Motor neuron (in vitro differentiated cells): ENCODE measurements at regions not wholly inside any gene's neighbourhood (a gene's known extent, or its start where the extent isn't known, plus 50 kb on each side); places are given as distances from the start of the nearest gene placed in this dataset.

Experiments
- ATAC-seq, 8 experiments: fragments of 200-7000 bp; cut with Tn5 transposase; replicated peaks in 6 of 8; 2 replicates each; pipeline ENCODE4 v1.8.0; 2021; ENCODE audit warnings: mild to moderate bottlenecking in 8 of 8, moderate library complexity in 8 of 8
- H3K27ac ChIP-seq, 2 donors: fragments of 250-450 bp; sonication (Bioruptor Pico); 2 replicates each; pipeline ENCODE4 v1.9.0; 2021; ENCODE audit warnings: antibody characterized with exemption in 2 of 2, mild to moderate bottlenecking in 2 of 2, moderate library complexity in 1 of 2
- H3K4me1 ChIP-seq, 2 donors: fragments of 250-450 bp; sonication (Bioruptor Pico); replicated peaks in 1 of 2; 2 replicates each; pipeline ENCODE4 v1.6.1; 2021; ENCODE audit warnings: antibody characterized with exemption in 2 of 2, mild to moderate bottlenecking in 2 of 2, moderate library complexity in 1 of 2
- H3K4me3 ChIP-seq, 5 donors: fragments of 250-450 bp; sonication (Bioruptor Pico); 2 replicates each; pipeline ENCODE4 v1.9.0; 2021; ENCODE audit warnings: antibody characterized with exemption in 5 of 5, mild to moderate bottlenecking in 5 of 5, moderate library complexity in 4 of 5
- WGBS, 10 experiments: fragments of 450-650 bp; shearing (Covaris generic); methylation state at CpG; one replicate each; pipeline ENCODE4 v1.0.0; 2022; 5-methylcytosine and 5-hydroxymethylcytosine counted together
- in situ Hi-C, 9 experiments: fragments of 400-800 bp; cut with MboI; loops; one replicate each; pipeline ENCODE4 v1.15.0; 2021; ENCODE audit warnings: low sequenced_read_pairs in 9 of 9, low pct_unique_long_range_greater_than_20kb in 2 of 9; ENCODE audit not compliant: unreplicated experiment in 9 of 9

- Histone ChIP-seq H3K4me1 (no peaks in the 10 kb centered on the region), H3K4me3 (no peak overlapping the region), H3K27ac (no peak overlapping the region)
- ATAC-seq, result no peak
- in situ Hi-C loops, result no loop called here
- WGBS, 10 experiments, result 20 to 80% (median 52%) methylated on average over 1 to 3 of the region's 3 CpGs; no CpG with 5 or more reads in 2 of the 10 experiments
These were observed 51.7 kb upstream of the COL8A1 start for GRCh38 chr3:99586701-99587100.

- ATAC-seq, result no peak
- H3K4me1 ChIP-seq, result no peaks in the 10 kb centered on the region
- 20 to 85% (median 63%) methylated on average over 1 to 3 of the region's 3 CpGs; no CpG with 5 or more reads in 2 of the 10 experiments for WGBS, 10 experiments
These were observed 58.4 kb upstream of the COL8A1 start for GRCh38 chr3:99579965-99580364.

GRCh38 chr3:99579246-99579645, 59.1 kb upstream of the COL8A1 start:
- Histone ChIP-seq H3K4me3 (no peak overlapping the region), H3K4me1 (no peaks in the 10 kb centered on the region), H3K27ac (no peak overlapping the region)
- in situ Hi-C loops, result no loop called here
- 58 to 85% (median 75%) methylated on average over 3 to 4 of the region's 4 CpGs; no CpG with 5 or more reads in 1 of the 10 experiments for WGBS, 10 experiments
- ATAC-seq, result peak in 1 of 8 experiments; percentile 23

More at GRCh38 chr3:99579965-99580364, 58.4 kb upstream of the COL8A1 start:
- Histone ChIP-seq H3K27ac (no peak overlapping the region), H3K4me3 (no peak overlapping the region)
- in situ Hi-C loops, result no loop called here

- H3K4me1 ChIP-seq, result no peaks in the 10 kb centered on the region
- no peak overlapping the region for H3K4me3 ChIP-seq
- in situ Hi-C loops, result no loop called here
- no peak for ATAC-seq
- no peak overlapping the region for H3K27ac ChIP-seq
- 63 to 100% (median 100%) methylated on average over 1 of the region's 1 CpG; no CpG with 5 or more reads in 2 of the 10 experiments for WGBS, 10 experiments
These were observed 59.9 kb upstream of the COL8A1 start for GRCh38 chr3:99578339-99578970.

GRCh38 chr3:99576904-99577559, 61.4 kb upstream of the COL8A1 start:
- Histone ChIP-seq H3K4me3 (no peak overlapping the region), H3K27ac (no peak overlapping the region), H3K4me1 (no peaks in the 10 kb centered on the region)
- in situ Hi-C loops, result no loop called here
- WGBS, 10 experiments, result 13 to 92% (median 67%) methylated on average over 2 to 4 of the region's 4 CpGs
- no peak for ATAC-seq

GRCh38 chr3:99575683-99576082, 62.7 kb upstream of the COL8A1 start:
- no peak for ATAC-seq
- Histone ChIP-seq H3K4me1 (no peaks in the 10 kb centered on the region), H3K4me3 (no peak overlapping the region), H3K27ac (no peak overlapping the region)
- in situ Hi-C loops, result no loop called here
- 71 to 94% (median 77%) methylated on average over 1 to 2 of the region's 2 CpGs for WGBS, 10 experiments

- Histone ChIP-seq H3K27ac (no peak overlapping the region), H3K4me1 (no peaks in the 10 kb centered on the region), H3K4me3 (no peak overlapping the region)
- ATAC-seq, result peak in 2 of 8 experiments; percentile 59 to 80
- in situ Hi-C loops, result no loop called here
- WGBS, 10 experiments, result 10 to 93% (median 55%) methylated on average over 1 of the region's 1 CpG; no CpG with 5 or more reads in 4 of the 10 experiments
These were observed 68.3 kb upstream of the COL8A1 start for GRCh38 chr3:99570061-99570460.

GRCh38 chr3:99568663-99569335, 69.6 kb upstream of the COL8A1 start:
- Histone ChIP-seq H3K4me3 (no peak overlapping the region), H3K27ac (no peak overlapping the region), H3K4me1 (no peaks in the 10 kb centered on the region)
- peak in 2 of 8 experiments; percentile 67 to 94 for ATAC-seq
- in situ Hi-C loops, result no loop called here
- WGBS, 10 experiments, result 0 to 83% (median 0%) methylated on average over 1 of the region's 1 CpG; no CpG with 5 or more reads in 3 of the 10 experiments

GRCh38 chr3:99565331-99565730, 73.1 kb upstream of the COL8A1 start:
- Histone ChIP-seq H3K27ac (no peak overlapping the region), H3K4me3 (no peak overlapping the region), H3K4me1 (no peaks in the 10 kb centered on the region)
- in situ Hi-C loops, result no loop called here
- 11 to 100% (median 81%) methylated on average over 1 to 3 of the region's 3 CpGs for whole genome bisulfite sequencing, 10 experiments
- ATAC-seq, result no peak

GRCh38 chr3:99562990-99563607, 75.3 kb upstream of the COL8A1 start:
- 0 to 100% (median 43%) methylated on average over 1 of the region's 1 CpG; no CpG with 5 or more reads in 3 of the 10 experiments for WGBS, 10 experiments
- Histone ChIP-seq H3K4me3 (no peak overlapping the region), H3K27ac (no peak overlapping the region), H3K4me1 (no peaks in the 10 kb centered on the region)
- ATAC-seq, result no peak
- in situ Hi-C loops, result no loop called here

GRCh38 chr3:99562138-99562537, 76.3 kb upstream of the COL8A1 start:
- ATAC-seq, result no peak
- in situ Hi-C loops, result no loop called here
- 8 to 80% (median 21%) methylated on average over 1 of the region's 1 CpG; no CpG with 5 or more reads in 2 of the 10 experiments for WGBS, 10 experiments
- no peak overlapping the region for H3K27ac ChIP-seq
- H3K4me3 ChIP-seq, result no peak overlapping the region
- H3K4me1 ChIP-seq, result no peaks in the 10 kb centered on the region

- no peak overlapping the region for H3K27ac ChIP-seq
- no peak overlapping the region for H3K4me3 ChIP-seq
- no peak for ATAC-seq
- in situ Hi-C loops, result no loop called here
- H3K4me1 ChIP-seq, result no peaks in the 10 kb centered on the region
- WGBS, 10 experiments, result 21 to 86% (median 72%) methylated on average over 2 to 3 of the region's 3 CpGs; no CpG with 5 or more reads in 2 of the 10 experiments
These were observed 77.3 kb upstream of the COL8A1 start for GRCh38 chr3:99561056-99561455.

GRCh38 chr3:99559196-99559595, 79.2 kb upstream of the COL8A1 start:
- no peak overlapping the region for H3K27ac ChIP-seq
- in situ Hi-C loops, result no loop called here
- no peak overlapping the region for H3K4me3 ChIP-seq
- ATAC-seq, result no peak
- H3K4me1 ChIP-seq, result no peaks in the 10 kb centered on the region
